ENCODE measurements at regions not wholly inside any gene's neighbourhood (a gene's known extent, or its start where the extent isn't known, plus 50 kb on each side); places are given as distances from the start of the nearest gene placed in this dataset.

DNA sequence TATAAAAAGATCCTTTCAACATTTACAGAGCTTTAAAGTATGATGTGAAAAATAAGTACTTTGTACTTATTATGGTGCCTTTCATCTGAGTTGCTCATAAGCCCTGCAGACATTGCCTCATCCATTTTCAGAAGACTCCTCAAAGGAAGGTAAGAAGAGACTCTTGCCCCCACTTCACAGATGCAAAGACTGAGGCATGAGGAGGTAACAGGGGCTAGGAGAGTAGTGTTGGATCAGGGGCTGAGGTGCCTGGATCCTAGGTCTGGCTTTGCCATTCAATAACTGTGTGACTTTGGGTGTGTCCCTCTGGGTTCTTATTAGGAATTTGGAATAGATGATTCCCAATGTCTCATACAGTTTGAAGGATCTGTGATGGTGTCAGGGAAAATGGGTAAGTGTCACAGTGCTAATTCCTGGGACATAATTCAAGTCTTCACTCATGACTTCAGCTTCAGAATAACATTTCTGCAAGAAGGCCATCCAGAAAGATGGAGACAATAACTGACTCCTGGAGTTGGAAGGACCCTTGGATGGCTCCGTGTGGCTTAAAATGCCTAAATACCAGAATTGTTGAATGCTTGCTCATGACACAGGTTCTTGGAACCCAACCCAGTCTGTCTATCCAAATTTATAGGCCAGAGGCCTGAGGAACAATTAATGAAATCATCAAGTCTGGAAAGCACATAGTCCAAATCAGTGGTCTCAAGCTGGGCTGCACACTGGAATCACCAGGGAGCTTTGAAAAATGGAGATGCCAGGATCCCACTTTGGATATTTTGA, 93.1 kb upstream of the RUNX1 start:
- WGBS, 2 donors: 71 to 76% methylated on average over 1 of the region's 1 CpG
- Histone ChIP-seq H3K36me3 (no peaks in the 10 kb centered on the region), H3K4me1 (no peaks in the 10 kb centered on the region), H3K4me3 (no peak overlapping the region), H3K27me3 (no peaks in the 10 kb centered on the region), H3K27ac (no peak overlapping the region), H3K9me3 (no peaks in the 10 kb centered on the region)
- TF ChIP-seq EP300 (IDR thresholded peaks at IDR 0.05) (no peak), POLR2A (IDR thresholded peaks at IDR 0.05) (no peak)
- TF ChIP-seq, protein P1, sequence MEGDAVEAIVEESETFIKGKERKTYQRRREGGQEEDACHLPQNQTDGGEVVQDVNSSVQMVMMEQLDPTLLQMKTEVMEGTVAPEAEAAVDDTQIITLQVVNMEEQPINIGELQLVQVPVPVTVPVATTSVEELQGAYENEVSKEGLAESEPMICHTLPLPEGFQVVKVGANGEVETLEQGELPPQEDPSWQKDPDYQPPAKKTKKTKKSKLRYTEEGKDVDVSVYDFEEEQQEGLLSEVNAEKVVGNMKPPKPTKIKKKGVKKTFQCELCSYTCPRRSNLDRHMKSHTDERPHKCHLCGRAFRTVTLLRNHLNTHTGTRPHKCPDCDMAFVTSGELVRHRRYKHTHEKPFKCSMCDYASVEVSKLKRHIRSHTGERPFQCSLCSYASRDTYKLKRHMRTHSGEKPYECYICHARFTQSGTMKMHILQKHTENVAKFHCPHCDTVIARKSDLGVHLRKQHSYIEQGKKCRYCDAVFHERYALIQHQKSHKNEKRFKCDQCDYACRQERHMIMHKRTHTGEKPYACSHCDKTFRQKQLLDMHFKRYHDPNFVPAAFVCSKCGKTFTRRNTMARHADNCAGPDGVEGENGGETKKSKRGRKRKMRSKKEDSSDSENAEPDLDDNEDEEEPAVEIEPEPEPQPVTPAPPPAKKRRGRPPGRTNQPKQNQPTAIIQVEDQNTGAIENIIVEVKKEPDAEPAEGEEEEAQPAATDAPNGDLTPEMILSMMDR (IDR thresholded peaks at IDR 0.05): no peak
- no peak for DNase-seq (ENCODE audit: low spot score in 2 of 2)

DNA sequence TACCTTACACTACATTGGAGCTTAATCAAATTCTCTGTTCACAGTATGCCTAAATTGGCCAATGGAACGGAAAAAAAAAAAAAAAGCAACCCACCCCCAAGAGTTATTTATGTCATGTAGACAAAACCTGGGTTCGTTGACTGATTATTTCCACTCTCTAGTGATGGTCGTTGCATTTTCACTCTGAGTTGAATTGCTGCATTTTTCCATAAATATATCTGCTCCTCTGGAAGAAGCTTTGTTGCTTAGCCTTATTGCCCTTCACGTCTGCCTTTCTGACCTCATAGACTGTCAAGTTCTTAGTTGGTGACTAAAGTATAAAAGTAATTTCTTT, 90.2 kb upstream of the RUNX1 start:
- Histone ChIP-seq H3K36me3 (no peaks in the 10 kb centered on the region), H3K27ac (no peak overlapping the region), H3K27me3 (no peaks in the 10 kb centered on the region), H3K9me3 (no peaks in the 10 kb centered on the region), H3K4me1 (peaks cover 0 to 7% (median 0%) of the 10 kb centered on the region in 4 donors), H3K4me3 (no peak overlapping the region)
- no peak for DNase-seq (ENCODE audit: low spot score in 2 of 2)
- TF ChIP-seq, protein P1 (IDR thresholded peaks at IDR 0.05): no peak
- no peak for TF ChIP-seq POLR2A (IDR thresholded peaks at IDR 0.05)
- TF ChIP-seq EP300 (IDR thresholded peaks at IDR 0.05): no peak
- WGBS, 2 donors: 67% methylated on average over 4 of the region's 4 CpGs

DNA sequence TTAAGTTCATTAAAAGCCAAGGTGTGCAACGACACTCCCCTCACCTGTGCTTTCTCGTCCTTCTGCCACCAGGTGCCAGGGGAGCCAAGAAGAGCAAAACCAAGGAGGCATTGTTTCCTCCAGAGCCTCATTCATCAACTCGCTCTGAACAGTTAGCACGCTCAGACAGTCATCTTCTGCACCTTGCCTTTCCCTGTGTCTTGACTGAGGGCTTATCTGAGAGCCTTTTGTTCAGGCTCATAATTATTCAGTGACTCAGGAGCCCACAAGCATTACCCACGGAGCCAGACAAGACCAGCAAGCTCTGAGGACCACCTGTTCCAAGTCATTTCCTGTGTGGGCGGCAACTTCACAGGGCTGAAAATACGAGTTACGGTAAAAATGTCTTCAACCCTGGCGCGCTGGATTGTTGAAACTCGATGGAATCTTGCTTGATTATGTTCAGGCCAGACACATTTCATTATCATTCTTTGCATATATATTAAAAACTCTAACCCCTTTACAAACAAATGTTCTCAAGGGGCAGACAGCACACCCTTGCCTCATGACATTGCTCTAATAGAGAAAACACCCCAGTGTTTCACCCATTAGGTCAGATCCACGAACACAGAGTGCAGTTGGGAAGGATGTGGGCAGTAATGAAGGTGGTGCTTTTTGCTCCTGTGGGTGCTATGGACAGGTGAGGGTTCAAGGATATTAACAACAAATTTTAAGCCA, 89.7 kb upstream of the RUNX1 start:
- no peak overlapping the region for H3K27ac ChIP-seq
- no peaks in the 10 kb centered on the region for H3K36me3 ChIP-seq
- WGBS, 2 donors: 70 to 74% methylated on average over 12 of the region's 12 CpGs
- H3K4me1 ChIP-seq: peaks cover 0 to 7% (median 0%) of the 10 kb centered on the region in 4 donors
- H3K27me3 ChIP-seq: no peaks in the 10 kb centered on the region
- no peak for DNase-seq (ENCODE audit: low spot score in 2 of 2)
- TF ChIP-seq EP300 (IDR thresholded peaks at IDR 0.05) (no peak), POLR2A (IDR thresholded peaks at IDR 0.05) (no peak)
- TF ChIP-seq, protein P1 (IDR thresholded peaks at IDR 0.05): no peak
- H3K9me3 ChIP-seq: no peaks in the 10 kb centered on the region
- no peak overlapping the region for H3K4me3 ChIP-seq

DNA sequence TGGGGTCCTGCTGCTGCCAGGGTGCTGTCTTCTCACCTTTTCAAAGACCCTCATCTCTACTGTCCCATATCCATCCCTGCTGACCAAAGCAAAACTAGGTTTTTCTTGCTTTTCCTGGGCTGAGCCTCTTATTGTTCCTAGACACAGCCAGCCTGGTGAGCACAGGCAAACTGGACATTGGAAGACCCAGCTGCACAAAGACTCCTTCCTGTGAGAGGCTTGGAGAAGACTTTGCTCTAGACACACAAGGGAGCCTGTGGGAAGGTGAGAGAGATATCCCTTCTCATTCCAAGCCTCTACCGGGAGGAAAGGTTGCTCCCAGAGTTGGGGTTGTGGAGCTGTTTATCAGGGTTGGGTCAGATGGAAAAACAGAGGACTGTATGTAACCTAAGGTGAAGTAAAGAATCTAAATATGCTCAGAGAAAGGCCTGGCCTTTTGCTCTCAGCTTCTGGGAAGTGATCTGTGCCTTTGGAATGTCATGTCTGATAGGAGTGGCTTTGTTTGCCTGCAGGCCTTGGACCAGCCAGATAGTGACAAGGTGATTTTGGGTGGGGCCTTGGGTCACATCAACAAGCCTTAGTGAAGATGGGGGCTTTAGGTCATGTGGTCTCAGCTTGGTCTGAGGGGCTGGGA, 87.6 kb upstream of the RUNX1 start:
- 22 to 50% methylated on average over 1 of the region's 1 CpG for WGBS, 2 donors
- Histone ChIP-seq H3K27me3 (no peaks in the 10 kb centered on the region), H3K4me3 (no peak overlapping the region), H3K9me3 (no peaks in the 10 kb centered on the region), H3K36me3 (no peaks in the 10 kb centered on the region), H3K27ac (no peak overlapping the region), H3K4me1 (peaks cover 0 to 7% (median 0%) of the 10 kb centered on the region in 4 donors)
- DNase-seq (ENCODE audit: low spot score in 2 of 2): no peak
- TF ChIP-seq, protein P1 (IDR thresholded peaks at IDR 0.05): no peak
- TF ChIP-seq POLR2A (IDR thresholded peaks at IDR 0.05): no peak

DNA sequence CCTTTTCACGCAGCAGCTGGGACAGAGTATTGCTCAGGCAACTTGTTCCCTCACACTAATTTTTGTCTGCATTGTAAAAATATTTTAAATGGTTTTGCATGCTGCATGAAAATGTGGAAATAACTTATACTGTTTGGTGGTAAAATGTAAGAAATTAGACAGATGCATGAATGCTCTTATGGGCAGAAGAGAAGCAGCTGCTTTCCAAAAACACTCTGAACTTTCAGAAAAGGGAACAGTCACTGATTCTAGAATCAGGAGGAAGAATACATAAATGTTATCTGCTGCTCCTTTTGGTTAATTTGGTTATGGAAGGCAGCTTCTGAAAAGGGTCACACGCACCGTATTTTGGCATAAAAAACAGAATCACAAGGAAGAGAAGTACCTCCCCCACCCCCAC, 87.0 kb upstream of the RUNX1 start:
- TF ChIP-seq EP300 (IDR thresholded peaks at IDR 0.05) (no peak), POLR2A (IDR thresholded peaks at IDR 0.05) (no peak)
- TF ChIP-seq, protein P1 (IDR thresholded peaks at IDR 0.05): no peak
- 72 to 86% methylated on average over 3 of the region's 3 CpGs for WGBS, 2 donors
- no peaks in the 10 kb centered on the region for H3K36me3 ChIP-seq
- H3K27me3 ChIP-seq: no peaks in the 10 kb centered on the region
- no peak overlapping the region for H3K4me3 ChIP-seq
- peaks cover 0 to 7% (median 0%) of the 10 kb centered on the region in 4 donors for H3K4me1 ChIP-seq
- no peaks in the 10 kb centered on the region for H3K9me3 ChIP-seq
- no peak for DNase-seq (ENCODE audit: low spot score in 2 of 2)
- no peak overlapping the region for H3K27ac ChIP-seq

Measured in tibial nerve (tissue), 4 donors.